Occipital lobe (tissue), 1 donor: ENCODE measurements at regions not wholly inside any gene's neighbourhood (a gene's known extent, or its start where the extent isn't known, plus 50 kb on each side); places are given as distances from the start of the nearest gene placed in this dataset.
A peak's percentile ranks its signal among the peaks of the same experiment; 100 is the strongest.

Source experiments
- DNase-seq: peaks from one replicate; lab custom pipeline; 2025; lab: John Stamatoyannopoulos, UW

- DNase-seq = no peak
Measured at GRCh38 chr6:2503816-2504494, 246.8 kb downstream of the MYLK4 start.

DNA sequence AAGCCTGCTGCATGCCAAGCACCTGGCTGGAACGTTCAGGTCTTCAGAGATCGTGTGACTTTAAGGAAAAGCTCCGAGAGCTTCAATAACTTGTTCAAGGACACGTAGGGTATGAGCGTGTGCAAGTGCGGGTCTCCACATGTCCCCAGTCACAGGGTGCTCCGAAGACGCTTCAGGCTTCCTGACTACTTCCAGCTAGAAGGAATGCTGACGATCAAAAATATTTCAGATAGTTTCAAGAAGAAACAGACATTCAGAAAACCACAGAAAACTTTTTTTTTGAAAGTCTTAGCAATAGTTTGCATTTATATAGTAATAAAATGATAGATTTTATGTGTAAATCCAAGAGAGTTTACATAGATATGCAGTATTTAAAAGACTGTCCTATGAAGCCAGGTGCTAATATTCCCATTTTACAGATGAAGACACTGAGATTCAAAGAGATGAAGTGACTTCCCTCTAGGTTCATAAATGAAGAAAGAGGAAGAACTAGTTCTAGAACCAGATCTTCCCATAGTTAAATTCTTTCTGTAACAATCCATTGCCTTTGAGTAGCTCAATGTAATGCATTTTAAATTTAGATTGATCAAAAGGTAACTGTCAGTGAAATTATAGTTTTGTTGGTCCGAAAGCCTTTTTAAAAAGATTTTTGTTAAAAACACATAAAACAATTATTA lies 247.6 kb downstream of the MYLK4 start:
- DNase-seq = no peak

DNA sequence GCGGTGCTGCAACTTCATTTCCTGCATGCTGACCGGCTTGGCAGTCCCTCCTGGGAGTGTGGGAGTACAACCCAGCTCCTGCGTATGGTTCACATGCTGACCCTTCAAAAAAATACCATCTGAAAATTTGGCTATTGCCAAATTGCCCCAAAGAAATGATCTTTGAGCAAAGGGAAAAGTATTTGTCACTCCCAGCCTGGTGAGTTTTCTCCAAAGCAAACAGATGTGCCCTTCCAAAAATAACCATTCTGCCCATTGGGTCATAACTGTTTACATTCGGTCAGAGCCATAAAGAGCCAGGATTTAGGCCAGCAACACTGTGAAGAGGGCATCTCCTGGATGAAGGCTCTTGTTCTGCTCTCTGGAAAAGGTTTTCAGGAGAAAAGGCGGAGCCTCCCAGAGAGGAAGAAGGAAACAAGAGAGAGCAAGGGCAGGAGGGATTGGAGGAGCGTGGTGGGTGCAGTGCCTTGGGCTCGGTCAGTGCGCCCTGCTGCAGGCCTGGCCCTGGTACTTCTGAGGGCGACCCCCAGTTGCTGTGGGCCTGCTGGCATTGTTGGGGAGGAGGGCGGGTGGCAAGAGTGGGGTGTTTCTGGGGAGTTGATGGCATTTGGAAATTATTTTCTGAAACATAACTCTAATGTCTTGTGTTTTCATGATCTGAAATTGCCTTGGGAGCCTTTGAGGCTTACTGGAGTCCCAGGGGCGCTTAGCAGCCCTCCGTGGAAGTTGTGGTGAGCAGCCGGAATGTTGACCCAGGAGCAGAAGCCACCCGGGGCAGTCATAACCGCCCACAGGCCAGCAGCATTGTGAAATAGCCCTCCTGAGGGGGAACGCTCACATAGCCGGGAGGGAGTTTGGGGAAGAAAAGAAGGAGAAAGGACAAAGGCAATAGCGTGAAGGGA lies 248.4 kb downstream of the MYLK4 start:
- DNase-seq = no peak

DNA sequence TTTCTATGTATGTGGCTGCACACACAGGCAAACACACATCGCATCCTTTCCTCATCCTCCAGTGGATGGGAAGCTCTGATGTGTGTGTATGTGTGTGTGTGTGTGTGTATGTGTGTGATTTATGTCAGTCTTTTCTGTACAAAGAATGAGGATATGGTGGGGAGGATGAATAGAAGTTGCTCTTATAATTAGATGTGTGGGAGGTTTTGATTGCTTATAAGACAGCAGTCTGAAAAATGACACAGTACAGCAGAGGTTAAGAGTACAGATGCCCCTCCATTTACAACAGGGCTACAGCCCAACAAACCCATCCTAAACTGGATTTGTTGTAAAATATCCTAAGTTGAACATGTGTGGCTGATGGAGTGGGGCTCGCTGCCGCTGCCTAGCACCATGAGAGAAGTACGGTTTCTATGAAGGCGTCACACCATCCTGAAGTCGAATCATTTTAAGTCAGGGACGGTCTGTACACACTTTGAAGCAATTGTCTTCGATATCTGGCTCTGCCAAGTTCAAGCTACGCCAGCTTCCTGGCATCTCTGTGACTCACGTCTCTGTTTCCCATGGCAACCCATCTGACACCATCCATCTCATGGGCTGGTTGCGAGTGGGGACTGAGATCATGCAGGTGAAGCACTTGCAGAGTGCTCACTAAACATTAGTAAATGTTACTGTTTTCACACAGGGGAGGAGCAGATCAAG lies 252.6 kb downstream of the MYLK4 start:
- peak; percentile 4 for DNase-seq

GRCh38 chr6:2496291-2496690 lies 250.9 kb upstream of the GMDS start:
- no peak for DNase-seq

- no peak for DNase-seq
Measured at GRCh38 chr6:2492686-2493523, 247.5 kb upstream of the GMDS start.

GRCh38 chr6:2491137-2491536 lies 245.7 kb upstream of the GMDS start:
- no peak for DNase-seq

DNA sequence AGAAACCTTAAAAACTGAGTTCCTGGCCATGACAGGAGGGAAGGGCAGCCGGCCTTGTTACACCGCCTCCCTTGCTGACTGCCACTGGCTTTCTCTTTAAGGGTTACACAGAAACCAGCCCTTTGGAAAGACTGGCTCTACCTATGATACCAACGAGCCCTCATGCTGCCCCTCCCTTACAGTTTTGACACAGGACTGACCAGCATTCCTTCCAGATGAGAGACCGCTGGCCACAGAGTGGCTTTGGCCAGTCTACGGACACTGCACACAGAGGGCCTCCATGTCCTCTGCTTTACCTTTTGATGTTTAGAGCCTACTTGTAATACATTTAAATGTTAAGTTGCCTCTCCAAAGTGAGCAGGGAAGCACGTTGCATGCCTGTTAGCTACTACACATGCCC lies 243.2 kb upstream of the GMDS start:
- no peak for DNase-seq

DNA sequence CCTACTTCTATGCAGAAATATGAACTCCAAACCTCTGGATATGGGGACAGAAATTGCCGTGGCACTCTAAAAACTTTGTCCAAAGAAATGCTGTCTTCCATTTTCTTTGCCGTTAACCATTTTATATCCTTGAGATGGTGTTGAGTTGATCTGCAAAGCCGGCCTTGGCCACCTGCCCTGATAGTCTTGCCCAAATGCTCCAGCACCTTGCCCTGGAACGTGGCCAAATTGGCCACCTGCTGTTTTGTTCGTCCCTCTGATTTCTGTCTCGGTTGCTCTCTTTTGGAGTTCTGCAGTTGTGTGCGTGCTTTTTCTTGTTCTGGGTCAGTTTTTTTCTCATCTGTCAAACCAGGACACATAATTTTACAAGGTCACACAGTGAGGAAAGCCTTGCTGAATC lies 239.7 kb upstream of the GMDS start:
- no peak for DNase-seq

- no peak for DNase-seq
Measured at GRCh38 chr6:2482773-2483172, 237.4 kb upstream of the GMDS start.

GRCh38 chr6:2481307-2481706 lies 235.9 kb upstream of the GMDS start:
- DNase-seq = no peak

- peak; percentile 35 for DNase-seq
Measured at GRCh38 chr6:2480267-2480966, 235.0 kb upstream of the GMDS start.

- no peak for DNase-seq
Measured at GRCh38 chr6:2478200-2478599, 232.8 kb upstream of the GMDS start.

DNA sequence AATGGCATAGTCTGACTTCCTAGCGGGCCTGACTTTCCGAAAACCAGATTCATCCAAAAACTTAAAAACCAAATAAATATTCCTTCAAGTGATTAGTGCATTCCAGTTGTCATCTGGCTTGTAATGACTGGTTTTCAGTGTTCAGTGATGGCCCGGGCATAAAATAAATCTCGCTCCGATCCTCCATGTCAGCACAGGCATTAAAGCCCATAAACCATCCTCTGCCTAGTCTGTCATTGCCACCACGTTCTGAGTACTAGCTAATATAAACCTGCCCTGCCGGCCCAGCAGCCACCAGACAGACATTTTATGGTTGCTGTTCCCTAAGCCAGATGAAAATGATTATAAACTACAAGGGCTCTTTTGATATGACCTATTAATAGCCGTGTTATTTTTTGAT lies 232.3 kb upstream of the GMDS start:
- DNase-seq = no peak

DNA sequence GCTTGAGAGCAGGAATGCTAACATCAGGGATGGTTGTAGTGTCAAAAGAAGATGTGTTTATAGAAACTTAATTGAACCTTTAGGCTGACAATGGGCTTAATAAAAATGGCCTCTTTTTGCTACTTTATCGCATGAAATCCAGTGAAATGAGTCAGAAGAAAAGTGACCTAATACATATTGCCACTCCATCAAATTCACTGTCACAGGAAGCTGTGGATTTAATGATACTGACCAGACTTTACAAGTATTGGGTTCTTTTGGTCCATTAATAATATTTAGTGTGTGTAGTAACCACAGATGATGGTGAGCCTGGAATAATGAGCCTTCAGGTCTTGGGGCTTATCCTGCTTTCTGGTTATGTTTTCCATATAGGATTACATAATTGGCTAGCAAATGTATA lies 231.8 kb upstream of the GMDS start:
- no peak for DNase-seq

DNA sequence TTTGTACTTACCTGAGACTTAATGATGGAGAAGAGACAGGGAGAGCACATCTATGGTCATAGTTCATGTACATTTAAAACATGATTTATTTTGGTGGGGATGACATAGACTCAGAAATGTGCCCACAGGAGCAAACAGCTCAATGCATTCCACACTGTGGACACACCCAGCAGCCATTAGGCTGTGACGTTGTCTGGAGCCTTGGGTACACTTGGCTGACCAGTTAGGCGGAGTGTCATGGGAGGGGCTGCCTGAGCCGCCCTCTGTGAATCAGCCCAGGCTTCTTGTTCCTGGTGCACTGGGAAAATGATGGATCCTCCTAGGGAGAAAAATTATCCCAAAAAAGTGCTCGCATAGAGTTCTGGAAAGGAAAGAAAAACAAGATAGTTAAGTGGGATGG lies 231.0 kb upstream of the GMDS start:
- no peak for DNase-seq

DNA sequence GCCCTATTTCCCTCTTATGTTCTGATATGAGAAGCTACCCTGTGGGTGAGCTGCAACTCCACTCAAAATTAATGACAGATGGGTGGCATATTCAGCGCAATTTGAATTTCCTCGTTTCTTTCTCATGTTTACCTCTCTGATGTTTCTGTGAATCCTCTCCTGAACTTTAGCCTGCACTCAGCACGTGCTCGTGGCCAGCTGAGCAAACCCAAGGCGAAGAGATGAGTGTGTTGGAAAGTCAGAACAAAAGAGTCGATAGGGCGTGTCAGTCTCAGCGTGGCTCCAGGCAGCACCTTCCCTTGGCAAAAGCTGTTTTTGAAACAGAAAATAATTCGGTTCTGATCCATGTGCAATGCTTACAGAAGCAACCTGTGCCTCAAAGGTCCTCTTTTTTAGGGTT lies 226.1 kb upstream of the GMDS start:
- DNase-seq = no peak

DNA sequence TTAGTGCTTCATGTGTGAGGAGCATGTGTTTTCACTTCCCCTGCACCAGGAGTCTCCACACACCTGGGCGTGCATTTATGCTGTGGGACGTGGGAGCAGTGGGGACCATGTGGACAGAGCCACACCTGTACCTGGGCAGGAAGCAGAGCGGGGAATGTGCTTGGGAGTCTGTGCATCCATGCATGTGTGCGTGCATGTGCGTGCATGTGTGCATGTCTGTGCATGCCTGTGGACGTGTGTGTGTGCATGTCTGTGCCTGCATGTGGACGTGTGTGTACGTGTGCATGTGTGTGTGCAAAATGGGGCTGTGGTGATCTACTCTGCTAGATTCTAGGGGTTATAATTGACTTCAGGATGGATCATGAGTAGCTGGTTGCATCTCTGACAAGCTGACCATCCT lies 224.0 kb upstream of the GMDS start:
- no peak for DNase-seq

DNA sequence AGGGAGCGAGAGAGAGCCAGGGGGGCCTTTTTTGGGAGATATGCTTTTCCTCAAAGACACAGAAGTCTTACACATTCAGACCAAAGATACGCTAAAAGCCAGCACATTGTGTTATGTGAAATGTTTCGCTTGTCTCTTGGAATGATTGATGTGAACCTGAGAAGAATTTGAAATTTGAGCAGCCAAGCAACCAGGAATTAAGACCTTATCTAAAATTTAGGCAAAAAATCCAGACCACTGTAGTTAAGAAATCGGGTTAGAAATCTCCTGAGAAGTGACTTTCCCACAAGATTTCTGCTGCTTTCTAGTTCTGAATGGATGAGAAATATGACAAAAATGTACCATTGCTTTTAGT lies 223.2 kb upstream of the GMDS start:
- no peak for DNase-seq

DNA sequence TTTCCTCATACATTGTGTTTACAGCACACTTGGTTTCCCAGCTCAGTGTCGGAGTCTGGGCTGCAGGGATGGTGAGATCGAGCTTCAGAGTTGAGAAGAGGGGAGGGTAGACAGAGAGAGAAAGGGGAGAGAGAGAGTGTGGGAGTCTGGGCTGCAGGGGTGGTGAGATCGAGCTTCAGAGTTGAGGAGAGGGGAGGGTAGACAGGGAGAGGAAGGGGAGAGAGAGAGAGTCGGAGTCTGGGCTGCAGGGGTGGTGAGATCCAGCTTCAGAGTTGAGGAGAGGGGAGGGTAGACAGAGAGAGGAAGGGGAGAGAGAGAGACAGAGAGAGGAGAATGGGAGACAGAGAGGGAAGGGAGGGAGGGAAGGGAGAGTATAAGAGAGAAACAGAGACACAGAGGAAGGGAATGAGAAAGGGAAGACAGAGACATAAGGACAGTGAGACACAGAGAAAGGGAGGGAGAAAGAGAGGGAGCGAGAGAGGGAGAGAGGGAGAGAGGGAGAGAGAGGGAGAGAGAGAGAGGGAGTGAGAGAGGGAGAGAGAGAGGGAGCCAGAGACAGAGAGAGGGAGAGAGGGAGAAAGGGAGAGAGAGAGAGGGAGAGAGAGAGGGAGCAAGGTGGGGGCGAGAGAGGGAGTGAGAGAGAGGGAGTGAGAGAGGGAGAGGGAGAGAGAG lies 222.7 kb upstream of the GMDS start:
- DNase-seq = no peak
